H4 (cell line): ENCODE measurements at regions not wholly inside any gene's neighbourhood (a gene's known extent, or its start where the extent isn't known, plus 50 kb on each side); places are given as distances from the start of the nearest gene placed in this dataset.
"Not testable (repeated sequence)": the region's sequence is repeated elsewhere in the genome, so short reads cannot be mapped to it uniquely, and the experiment has no call there.

Experiments used
- DNase-seq: peaks from one replicate; pipeline ENCODE4 v3.0.0-alpha.2; 2015; ENCODE audit warnings: low spot score

- DNase-seq: not testable (repeated sequence)
These were observed 71.6 kb downstream of the PCMTD2 start for GRCh38 chr20:64327223-64327549.

GRCh38 chr20:64327550-64328317 lies 72.2 kb downstream of the PCMTD2 start:
- not testable (repeated sequence) for DNase-seq

DNA sequence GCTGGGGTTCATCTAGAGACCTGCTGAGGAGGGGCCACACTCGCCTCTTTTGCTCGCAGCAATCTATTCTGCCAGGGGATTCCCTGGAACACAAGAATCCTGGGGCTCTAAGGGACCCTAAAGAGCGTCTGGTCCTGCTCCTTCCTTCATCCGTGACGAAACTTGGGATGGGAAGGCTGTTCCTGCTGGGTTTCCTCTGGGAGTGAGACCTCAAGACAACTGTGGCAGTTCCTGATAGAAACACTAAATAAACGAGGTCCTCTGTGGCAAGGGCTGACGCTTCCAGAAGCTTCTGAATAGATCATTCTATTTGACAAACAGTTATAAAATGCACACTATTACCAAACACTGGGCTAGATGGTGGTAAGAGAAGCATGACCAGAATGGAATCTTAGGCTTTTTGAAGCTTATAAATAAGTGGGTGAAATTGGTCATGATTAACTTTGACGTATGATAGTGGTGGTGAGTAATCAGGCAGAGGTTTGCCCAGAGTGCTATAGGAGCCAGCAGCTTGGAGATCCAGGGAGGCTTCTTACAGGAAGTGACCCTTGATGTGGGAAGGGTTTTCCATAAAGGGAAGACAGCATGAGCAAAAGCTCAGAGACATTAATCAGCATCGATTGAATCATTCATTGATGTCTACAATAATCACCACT lies 73.2 kb downstream of the PCMTD2 start:
- peak; percentile 6 for DNase-seq

DNA sequence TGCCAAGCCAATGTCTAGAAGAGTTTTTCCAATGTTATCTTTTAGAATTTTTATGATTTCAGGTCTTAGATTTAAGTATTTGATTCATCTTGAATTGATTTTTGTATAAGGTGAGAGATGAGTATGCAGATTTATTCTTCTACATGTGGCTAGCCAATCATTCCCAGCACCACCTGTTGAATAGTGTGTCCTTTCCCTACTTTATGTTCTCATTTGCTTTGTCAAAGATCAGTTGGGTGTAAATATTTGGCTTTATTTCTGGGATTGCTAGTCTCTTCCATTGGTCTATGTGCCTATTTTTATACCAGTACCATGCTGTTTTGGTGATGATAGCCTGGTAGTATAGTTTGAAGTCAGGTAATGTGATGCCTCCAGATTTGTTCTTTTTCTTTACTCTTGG lies 77.1 kb downstream of the PCMTD2 start:
- not testable (repeated sequence) for DNase-seq
